ENCODE measurements at regions not wholly inside any gene's neighbourhood (a gene's known extent, or its start where the extent isn't known, plus 50 kb on each side); places are given as distances from the start of the nearest gene placed in this dataset.

- no peak for TF ChIP-seq POLR2A (IDR thresholded peaks at IDR 0.05; ENCODE audit: extremely low read depth, insufficient read length)
- TF ChIP-seq, protein P1, sequence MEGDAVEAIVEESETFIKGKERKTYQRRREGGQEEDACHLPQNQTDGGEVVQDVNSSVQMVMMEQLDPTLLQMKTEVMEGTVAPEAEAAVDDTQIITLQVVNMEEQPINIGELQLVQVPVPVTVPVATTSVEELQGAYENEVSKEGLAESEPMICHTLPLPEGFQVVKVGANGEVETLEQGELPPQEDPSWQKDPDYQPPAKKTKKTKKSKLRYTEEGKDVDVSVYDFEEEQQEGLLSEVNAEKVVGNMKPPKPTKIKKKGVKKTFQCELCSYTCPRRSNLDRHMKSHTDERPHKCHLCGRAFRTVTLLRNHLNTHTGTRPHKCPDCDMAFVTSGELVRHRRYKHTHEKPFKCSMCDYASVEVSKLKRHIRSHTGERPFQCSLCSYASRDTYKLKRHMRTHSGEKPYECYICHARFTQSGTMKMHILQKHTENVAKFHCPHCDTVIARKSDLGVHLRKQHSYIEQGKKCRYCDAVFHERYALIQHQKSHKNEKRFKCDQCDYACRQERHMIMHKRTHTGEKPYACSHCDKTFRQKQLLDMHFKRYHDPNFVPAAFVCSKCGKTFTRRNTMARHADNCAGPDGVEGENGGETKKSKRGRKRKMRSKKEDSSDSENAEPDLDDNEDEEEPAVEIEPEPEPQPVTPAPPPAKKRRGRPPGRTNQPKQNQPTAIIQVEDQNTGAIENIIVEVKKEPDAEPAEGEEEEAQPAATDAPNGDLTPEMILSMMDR (IDR thresholded peaks at IDR 0.05; ENCODE audit: low read depth, low read length), result no peak
Observed at GRCh38 chr4:74618166-74618565, 173.2 kb downstream of the AREG start.
